ENCODE measurements at regions not wholly inside any gene's neighbourhood (a gene's known extent, or its start where the extent isn't known, plus 50 kb on each side); places are given as distances from the start of the nearest gene placed in this dataset.

- TF ChIP-seq EZH2 (IDR thresholded peaks at IDR 0.05; ENCODE audit: borderline replicate concordance, low read depth, low read length, poor library complexity, severe bottlenecking), result no peak
- TF ChIP-seq CTCF (conservative IDR thresholded peaks at IDR 0.05; ENCODE audit: low read depth, low read length), result no peak
Measured at GRCh38 chr13:26949701-26950502, 189.3 kb upstream of the GPR12 start.
